ENCODE measurements at regions not wholly inside any gene's neighbourhood (a gene's known extent, or its start where the extent isn't known, plus 50 kb on each side); places are given as distances from the start of the nearest gene placed in this dataset.

GRCh38 chr6:2454180-2454579, 208.8 kb upstream of the GMDS start:
- DNase-seq = no peak

- no peak for DNase-seq
These were observed 205.1 kb upstream of the GMDS start for GRCh38 chr6:2450546-2450945.

DNA sequence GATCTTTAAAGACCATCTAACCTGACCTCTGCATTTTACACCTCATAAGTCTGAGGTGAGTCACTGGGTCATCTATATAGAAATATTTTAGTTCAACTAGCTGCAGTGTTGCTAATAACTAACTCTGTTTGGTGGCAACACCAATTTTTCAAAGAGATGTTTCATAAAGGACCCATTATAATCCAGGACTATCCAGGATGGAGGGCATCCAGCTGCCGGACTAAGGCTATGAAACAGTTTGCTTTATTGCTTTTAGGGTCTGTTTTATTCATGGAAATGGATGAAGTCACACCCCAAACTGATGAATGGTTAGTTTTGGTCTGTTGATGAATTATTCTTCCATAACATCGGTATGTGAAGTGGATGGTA, 204.2 kb upstream of the GMDS start:
- no peak for DNase-seq

DNA sequence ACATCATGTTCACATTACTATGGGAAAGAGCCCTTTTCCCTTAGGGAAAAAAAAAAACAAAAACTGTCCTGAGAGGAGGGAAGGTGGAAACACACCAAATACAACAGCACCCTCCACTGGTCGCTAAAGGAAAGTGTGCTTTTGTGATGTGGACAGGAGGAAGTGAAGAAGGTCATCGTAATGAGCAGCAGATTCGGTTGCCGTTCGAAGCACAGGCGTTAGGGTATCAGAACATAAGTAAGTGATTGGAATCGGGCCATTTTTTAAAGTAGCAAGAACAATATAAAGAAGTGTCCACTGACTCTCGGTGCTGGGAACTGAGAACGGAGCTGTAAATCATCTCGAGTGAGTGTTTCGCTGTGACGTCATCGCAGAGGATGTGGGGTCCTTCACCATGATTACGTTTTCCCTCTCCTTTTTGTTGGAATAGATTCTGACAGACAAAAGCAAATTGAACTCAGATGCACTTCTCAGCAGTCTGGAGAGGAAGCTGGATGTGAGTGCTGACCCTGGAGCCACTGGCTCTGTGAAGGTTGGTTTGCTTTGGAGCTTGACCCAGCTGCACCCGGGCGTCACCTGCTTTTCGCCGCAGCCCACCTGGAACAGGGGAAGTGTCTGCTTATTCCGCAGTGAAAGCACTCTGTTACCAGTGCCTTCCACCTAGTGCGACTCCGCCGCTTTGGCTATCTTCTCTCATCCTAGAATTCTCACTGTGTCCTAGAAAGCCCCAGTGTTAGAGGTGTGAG, 203.6 kb upstream of the GMDS start:
- DNase-seq = peak; percentile 19

- no peak for DNase-seq
These were observed 202.5 kb upstream of the GMDS start for GRCh38 chr6:2447931-2448330.

DNA sequence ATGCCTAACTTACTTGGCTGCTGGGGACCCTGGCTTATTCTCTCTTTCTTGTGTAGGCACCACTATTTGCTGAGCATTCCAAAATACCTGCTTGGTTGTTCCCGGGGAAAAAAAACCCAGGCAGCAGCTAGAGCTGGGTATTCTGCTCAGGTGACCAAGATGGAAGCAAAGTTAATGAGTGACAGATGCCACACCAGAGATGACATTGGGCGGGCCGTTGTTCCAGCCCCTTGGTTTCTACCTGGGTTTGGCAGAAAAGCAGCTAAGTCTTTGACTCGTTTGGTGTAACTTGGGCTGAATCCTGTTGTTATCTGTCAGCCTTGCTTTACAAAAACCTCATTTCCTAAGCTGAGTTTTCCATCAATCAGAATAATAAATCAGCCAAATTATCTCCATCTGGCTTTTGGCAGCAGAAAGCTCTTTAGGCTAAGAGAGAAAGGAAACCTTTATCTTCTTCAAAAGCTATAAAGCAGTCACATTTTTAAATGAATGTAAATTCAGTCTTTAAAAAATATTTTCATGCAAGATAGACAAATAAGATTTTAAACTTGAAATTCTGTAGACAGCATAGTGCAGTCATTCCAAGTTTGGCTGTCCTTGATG, 202.0 kb upstream of the GMDS start:
- no peak for DNase-seq

DNA sequence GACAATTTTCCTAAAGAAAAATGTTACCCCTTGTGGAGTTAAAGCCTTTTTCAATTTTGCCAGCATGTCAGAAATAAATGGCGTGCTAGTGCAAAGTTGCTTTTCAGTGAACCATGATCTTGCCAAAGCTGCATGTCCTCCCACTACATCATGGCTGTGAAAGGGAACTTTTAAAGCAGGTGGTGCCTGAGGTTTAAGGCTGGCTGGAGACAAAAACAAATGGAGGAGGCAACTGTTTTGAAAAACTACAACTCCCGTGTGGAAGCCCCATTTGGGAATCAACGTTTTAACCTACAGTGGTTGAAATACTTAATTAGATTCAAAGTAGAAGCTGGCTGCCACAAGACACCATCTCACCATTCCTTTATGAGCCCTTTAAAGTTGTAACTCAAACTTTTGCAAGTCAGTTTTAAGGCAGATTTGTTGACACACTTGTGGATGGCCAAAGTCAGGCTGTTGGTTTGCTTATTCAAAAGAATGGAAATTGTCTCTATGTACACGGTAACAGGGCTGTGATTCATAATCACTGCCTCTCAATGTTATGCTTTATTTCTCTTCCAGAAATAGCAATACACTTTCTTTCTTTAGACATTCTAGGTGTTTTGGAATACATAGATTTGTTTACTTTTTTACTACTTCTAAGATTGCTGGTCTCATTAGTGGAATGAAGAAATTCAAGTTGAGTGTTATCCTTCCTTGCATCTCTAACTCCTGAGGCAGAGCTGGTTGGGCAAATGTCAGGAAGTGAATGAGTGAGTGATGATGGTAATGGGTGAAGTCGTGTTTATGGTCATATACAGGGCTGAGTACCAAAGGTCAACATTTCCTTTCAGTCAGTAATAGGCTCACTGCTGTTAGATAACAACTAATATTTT, 196.4 kb upstream of the GMDS start:
- no peak for DNase-seq

DNA sequence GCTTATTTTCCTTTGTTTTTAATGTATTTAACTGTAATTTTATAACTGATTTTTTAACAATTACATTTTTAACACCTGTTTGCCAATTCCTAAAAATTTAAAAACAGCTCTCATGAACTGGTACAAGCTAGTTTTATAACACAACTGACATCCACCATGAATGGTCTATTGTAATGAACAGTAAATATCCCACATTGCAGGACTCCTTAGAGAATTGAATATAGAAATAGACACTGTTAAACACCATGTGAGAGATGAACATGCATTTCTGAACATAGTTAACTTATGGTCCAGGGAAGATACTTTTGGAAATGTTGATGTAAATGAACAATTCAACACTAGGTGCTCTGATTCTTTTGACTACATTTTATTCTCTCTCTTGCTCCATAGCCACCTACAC, 195.1 kb upstream of the GMDS start:
- DNase-seq = no peak

DNA sequence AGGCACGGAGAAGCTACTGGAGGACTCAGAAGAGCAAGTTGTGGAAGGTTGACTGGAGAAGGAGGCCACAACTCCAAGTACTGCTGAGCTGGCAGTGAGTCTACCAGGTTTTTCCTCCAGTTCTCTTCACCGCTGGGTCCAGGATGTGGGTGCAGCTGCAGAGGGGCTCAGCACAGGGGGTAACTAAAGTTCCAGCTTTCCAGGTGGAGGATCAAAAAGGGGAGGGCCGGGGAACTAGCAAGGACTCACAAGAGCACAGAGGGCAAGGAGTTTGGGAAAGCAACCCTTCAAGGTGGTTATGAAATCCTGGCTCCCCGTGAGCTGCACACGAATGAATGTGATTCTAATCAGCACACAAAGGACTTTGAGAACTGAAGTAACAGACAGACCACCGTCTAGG, 194.2 kb upstream of the GMDS start:
- DNase-seq = no peak

GRCh38 chr6:2439082-2439481, 193.7 kb upstream of the GMDS start:
- DNase-seq = no peak

- DNase-seq = no peak
These were observed 191.2 kb upstream of the GMDS start for GRCh38 chr6:2436410-2437154.

DNA sequence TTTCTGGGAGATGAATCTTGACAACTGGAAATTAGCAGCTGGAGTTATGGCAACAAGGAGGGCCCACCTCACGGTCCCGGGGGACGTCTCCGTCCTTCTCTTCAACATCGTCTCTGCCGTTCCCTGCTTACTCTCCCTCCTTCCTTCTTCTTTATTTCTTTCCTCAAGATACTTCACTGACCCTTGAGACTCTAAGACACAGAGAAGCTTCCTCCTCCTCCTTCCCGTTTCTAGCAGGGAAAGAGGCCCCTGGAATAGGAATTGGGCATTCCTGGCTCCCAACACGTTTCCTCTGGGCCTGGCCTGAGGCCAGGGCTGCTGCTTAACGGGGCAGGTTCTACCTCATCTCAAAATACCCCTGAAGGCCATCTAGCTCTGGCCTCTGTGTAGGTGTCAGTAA, 189.9 kb upstream of the GMDS start:
- DNase-seq = no peak

DNA sequence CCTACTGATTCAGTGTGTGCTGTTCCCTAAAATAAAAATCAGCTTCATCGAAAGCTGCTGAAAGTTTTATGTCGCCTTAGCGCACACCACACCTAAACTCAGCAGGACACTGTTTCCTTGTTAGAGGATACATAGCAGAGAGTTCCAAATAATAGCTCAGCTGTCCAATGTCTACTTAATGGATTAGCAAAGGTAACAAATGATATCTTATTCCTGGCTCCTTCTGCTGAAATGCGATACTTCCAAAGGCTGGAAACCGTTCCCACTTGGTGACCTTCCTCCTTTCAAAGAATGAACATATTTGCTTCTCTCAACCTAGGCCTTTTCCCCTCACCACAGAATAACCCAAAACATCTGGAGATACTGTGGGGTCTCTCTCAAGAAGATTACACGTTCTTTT, 189.5 kb upstream of the GMDS start:
- DNase-seq = no peak

- DNase-seq = no peak
These were observed 188.7 kb upstream of the GMDS start for GRCh38 chr6:2434116-2434515.

- no peak for DNase-seq
These were observed 188.3 kb upstream of the GMDS start for GRCh38 chr6:2433711-2434110.

DNA sequence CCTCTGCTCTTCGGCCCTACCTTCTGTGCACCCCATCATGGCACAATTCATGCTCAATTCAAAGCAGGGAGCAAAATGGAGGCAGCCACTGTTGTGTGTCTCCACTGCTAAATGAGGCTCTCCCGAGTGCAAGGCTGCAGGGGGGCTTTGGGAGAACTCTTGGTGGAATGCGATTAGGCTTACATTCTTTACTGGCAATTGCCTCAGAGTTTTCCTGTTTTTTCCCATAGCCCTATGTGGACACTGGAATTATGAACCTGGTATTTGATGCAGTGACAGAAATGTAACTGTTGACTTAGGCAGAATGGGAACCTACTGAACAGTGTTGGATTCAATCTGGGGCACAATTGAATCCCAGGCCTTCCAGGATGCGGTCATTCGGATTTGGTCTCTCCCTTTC, 187.9 kb upstream of the GMDS start:
- DNase-seq = no peak

DNA sequence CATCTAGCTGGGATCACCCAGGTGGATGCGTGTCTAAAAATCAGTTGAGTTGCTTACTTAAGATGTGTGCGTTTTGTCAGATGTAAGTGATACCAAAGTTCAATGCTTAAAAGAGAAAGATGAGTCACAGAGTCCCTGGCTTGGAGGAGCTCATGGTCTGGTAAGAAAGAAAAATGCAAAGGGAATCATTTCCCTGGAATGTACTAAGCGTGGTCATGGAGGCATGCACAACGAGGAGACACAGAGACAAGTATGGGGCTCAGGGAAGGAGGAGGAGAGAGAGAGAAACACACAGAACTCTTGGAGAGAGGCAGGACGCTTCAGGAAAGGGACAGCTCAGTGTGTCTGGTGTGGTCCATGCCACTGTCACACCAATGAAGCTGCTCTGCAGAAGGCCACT, 186.9 kb upstream of the GMDS start:
- DNase-seq = no peak

GRCh38 chr6:2430612-2431011, 185.2 kb upstream of the GMDS start:
- DNase-seq = no peak

DNA sequence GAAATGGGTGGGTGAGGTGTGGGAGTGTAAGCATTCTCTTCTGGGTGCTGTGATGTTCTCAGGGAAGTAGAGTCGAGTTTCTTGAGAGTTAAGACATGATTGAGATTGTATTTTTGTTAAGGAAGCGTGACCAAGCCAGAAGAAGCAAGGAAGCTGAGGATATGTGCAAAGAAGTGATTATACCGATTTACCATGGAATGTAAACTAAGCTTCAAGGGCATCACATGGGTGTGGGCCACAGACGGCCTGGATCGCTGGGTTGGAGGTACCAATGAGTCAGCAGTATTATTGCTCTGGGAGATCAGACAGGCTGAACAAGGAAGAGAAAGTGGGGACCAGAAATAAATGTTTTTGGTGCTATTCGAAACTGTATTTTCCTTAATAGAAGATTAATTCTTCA, 184.1 kb upstream of the GMDS start:
- DNase-seq = no peak

DNA sequence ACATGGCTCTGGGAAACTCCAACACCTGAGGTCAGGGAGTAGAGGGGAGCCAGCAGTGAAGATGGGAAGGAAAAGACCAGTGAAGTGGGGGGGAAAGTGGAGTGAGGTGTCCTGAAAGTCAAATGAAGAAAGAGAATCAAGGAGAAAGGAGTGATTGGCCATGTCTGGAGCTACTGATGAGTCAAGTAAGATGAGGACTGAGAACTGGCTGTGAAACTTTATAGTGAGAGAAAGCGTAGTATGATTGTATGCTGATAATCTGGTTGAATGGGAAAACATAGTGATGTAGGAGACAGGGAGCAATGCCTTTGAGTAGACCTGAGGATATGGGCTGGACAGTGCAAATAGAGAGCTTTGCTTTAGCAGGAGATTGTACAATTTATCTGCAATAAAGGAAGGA, 183.6 kb upstream of the GMDS start:
- DNase-seq = no peak

DNA sequence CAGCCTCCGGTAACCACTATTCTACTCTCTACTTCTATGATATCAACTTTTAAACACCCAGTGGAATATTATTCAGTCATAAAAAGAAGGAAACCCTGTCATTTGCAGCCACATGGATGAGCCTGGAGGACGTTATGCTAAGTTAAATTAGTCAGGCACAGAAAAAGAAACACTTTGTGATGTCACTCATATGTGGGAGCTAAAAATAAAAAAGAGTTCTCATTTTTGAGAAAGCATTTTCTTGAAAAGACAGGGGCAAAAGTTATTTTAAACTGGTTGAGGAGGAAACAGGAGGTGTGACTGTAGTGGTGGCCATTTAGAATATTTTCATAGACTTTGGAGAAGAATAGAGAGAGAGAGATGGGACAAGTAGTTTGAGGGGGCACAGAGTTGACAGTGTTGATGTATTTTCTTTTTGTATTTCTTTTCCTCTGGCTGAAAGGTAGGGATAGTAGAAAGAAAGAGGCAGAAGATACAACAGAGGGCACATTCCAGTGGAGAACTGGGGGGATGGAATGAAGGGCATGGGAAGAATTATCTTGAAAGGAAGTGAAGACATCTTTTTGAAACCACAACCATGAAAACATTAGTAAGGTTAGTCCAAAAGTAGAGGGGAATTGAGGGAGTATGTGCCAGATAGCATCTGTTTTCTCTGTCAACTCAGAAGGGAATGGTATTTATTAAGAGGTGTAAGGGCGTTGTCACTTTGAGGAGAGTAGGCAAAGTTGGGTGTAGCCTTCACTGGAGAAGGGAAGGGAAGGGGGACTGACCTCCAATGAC, 181.3 kb upstream of the GMDS start:
- no peak for DNase-seq

- DNase-seq = no peak
These were observed 170.8 kb upstream of the GMDS start for GRCh38 chr6:2416128-2416712.

Data from CD4-positive, alpha-beta T cell treated with Interleukin-21 for 1 hour (primary cell).